ENCODE measurements at regions not wholly inside any gene's neighbourhood (a gene's known extent, or its start where the extent isn't known, plus 50 kb on each side); places are given as distances from the start of the nearest gene placed in this dataset.

- TF ChIP-seq SIN3A (IDR thresholded peaks at IDR 0.05; ENCODE audit: low read depth) (no peak), POLR2A (IDR thresholded peaks at IDR 0.05; ENCODE audit: borderline replicate concordance, extremely low read depth, insufficient read depth, insufficient read length) (no peak), POLR2AphosphoS5 (IDR thresholded peaks at IDR 0.05; ENCODE audit: low read depth, low read length) (no peak)
- TF ChIP-seq, protein P1, sequence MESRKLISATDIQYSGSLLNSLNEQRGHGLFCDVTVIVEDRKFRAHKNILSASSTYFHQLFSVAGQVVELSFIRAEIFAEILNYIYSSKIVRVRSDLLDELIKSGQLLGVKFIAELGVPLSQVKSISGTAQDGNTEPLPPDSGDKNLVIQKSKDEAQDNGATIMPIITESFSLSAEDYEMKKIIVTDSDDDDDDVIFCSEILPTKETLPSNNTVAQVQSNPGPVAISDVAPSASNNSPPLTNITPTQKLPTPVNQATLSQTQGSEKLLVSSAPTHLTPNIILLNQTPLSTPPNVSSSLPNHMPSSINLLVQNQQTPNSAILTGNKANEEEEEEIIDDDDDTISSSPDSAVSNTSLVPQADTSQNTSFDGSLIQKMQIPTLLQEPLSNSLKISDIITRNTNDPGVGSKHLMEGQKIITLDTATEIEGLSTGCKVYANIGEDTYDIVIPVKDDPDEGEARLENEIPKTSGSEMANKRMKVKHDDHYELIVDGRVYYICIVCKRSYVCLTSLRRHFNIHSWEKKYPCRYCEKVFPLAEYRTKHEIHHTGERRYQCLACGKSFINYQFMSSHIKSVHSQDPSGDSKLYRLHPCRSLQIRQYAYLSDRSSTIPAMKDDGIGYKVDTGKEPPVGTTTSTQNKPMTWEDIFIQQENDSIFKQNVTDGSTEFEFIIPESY (IDR thresholded peaks at IDR 0.05; ENCODE audit: extremely low read depth, insufficient replicate concordance, low read length) = no peak
- TF ChIP-seq, protein P2, sequence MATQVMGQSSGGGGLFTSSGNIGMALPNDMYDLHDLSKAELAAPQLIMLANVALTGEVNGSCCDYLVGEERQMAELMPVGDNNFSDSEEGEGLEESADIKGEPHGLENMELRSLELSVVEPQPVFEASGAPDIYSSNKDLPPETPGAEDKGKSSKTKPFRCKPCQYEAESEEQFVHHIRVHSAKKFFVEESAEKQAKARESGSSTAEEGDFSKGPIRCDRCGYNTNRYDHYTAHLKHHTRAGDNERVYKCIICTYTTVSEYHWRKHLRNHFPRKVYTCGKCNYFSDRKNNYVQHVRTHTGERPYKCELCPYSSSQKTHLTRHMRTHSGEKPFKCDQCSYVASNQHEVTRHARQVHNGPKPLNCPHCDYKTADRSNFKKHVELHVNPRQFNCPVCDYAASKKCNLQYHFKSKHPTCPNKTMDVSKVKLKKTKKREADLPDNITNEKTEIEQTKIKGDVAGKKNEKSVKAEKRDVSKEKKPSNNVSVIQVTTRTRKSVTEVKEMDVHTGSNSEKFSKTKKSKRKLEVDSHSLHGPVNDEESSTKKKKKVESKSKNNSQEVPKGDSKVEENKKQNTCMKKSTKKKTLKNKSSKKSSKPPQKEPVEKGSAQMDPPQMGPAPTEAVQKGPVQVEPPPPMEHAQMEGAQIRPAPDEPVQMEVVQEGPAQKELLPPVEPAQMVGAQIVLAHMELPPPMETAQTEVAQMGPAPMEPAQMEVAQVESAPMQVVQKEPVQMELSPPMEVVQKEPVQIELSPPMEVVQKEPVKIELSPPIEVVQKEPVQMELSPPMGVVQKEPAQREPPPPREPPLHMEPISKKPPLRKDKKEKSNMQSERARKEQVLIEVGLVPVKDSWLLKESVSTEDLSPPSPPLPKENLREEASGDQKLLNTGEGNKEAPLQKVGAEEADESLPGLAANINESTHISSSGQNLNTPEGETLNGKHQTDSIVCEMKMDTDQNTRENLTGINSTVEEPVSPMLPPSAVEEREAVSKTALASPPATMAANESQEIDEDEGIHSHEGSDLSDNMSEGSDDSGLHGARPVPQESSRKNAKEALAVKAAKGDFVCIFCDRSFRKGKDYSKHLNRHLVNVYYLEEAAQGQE (IDR thresholded peaks at IDR 0.05; ENCODE audit: low read depth) = no peak
- Histone ChIP-seq H3K9me3 (ENCODE audit: control insufficient read depth in 1 of 2, insufficient read depth in 1 of 2, low read depth in 1 of 2, low read length in 2 of 2) (no peaks in the 10 kb centered on the region), H3K9ac (ENCODE audit: low read length) (no peak overlapping the region), H3K79me2 (ENCODE audit: insufficient read depth, low read length) (no peaks in the 10 kb centered on the region), H3K36me3 (ENCODE audit: control insufficient read depth in 1 of 2, insufficient read depth in 2 of 2, low read length in 2 of 2) (no peaks in the 10 kb centered on the region), H3K9me2 (ENCODE audit: insufficient read depth) (no peaks in the 10 kb centered on the region), H2AFZ (ENCODE audit: low read depth, low read length, poor library complexity, severe bottlenecking) (no peak overlapping the region), H4K20me1 (ENCODE audit: insufficient read depth) (no peaks in the 10 kb centered on the region), H3K27ac (ENCODE audit: low read depth, low read length) (no peak overlapping the region), H3K27me3 (ENCODE audit: insufficient read depth, low read length) (no peaks in the 10 kb centered on the region), H3K4me1 (ENCODE audit: control insufficient read depth in 1 of 2, insufficient read depth in 2 of 2, low read length in 2 of 2) (no peaks in the 10 kb centered on the region), H3K4me2 (ENCODE audit: low read length) (no peak overlapping the region), H3K4me3 (replicated peaks in 1 of 2; ENCODE audit: low read depth in 1 of 2, low read length in 2 of 2) (no peak overlapping the region)
- ChIA-PET POLR2A (no interaction called here), RAD21 (ENCODE audit: low non-redundant PET in 1 of 2, low total read pairs in 2 of 2, uncharacterized antibody in 2 of 2, unreplicated experiment in 2 of 2) (no interaction called here), CTCF (no interaction called here)
- DNase-seq (ENCODE audit: low read depth, low spot score) (no peak), ATAC-seq (no peak)
- intact Hi-C loops (cut with micrococcal nuclease) = no loop called here
- BruUV-seq (replicated peaks) = no TSS peak
Observed at GRCh38 chr7:86932038-86932512, 127.4 kb downstream of the ELAPOR2 start.

Data from HCT116 (cell line).